HUES64 (cell line): ENCODE measurements at regions not wholly inside any gene's neighbourhood (a gene's known extent, or its start where the extent isn't known, plus 50 kb on each side); places are given as distances from the start of the nearest gene placed in this dataset.
"Not testable (repeated sequence)": the region's sequence is repeated elsewhere in the genome, so short reads cannot be mapped to it uniquely, and the experiment has no call there.

Experiments used
- H3K27ac ChIP-seq: 2 replicates; pipeline ENCODE4 v1.7.0; 2013; ENCODE audit warnings: low read depth, low read length, inconsistent platforms
- H3K27me3 ChIP-seq: 2 replicates; pipeline ENCODE4 v1.6.1; 2013; ENCODE audit warnings: mild to moderate bottlenecking, low read length; ENCODE audit not compliant: insufficient read depth
- H3K36me3 ChIP-seq: 2 replicates; pipeline ENCODE4 v1.6.1; 2013; ENCODE audit warnings: mild to moderate bottlenecking, low read length; ENCODE audit not compliant: insufficient read depth
- H3K4me1 ChIP-seq: 2 replicates; pipeline ENCODE4 v1.6.1; 2013; ENCODE audit warnings: mild to moderate bottlenecking, low read length, moderate library complexity; ENCODE audit not compliant: insufficient read depth
- H3K4me3 ChIP-seq: 2 replicates; pipeline ENCODE4 v1.5.1; 2013; ENCODE audit warnings: mild to moderate bottlenecking, low read length, moderate library complexity
- H3K9ac ChIP-seq: 2 replicates; pipeline ENCODE4 v1.6.1; 2013; ENCODE audit warnings: mild to moderate bottlenecking, low read depth, low read length
- H3K9me3 ChIP-seq: 2 replicates; pipeline ENCODE4 v1.6.1; 2013; ENCODE audit warnings: low read depth, low read length; ENCODE audit not compliant: insufficient read depth
- WGBS: fragments of 150-250, 120-280 bp; methylation state at CpG from one replicate; pipeline ENCODE4 v1.1.7; 2013; ENCODE audit warnings: missing lambda C conversion rate; 5-methylcytosine and 5-hydroxymethylcytosine counted together

- no peak overlapping the region for H3K4me3 ChIP-seq
- peaks cover 10% of the 10 kb centered on the region; the same call in 1 of the 2 replicates for H3K9me3 ChIP-seq
- 82% methylated on average over 2 of the region's 2 CpGs for WGBS
- no peaks in the 10 kb centered on the region for H3K27me3 ChIP-seq
- no peak overlapping the region for H3K9ac ChIP-seq
- no peaks in the 10 kb centered on the region for H3K4me1 ChIP-seq
- H3K36me3 ChIP-seq = no peaks in the 10 kb centered on the region
- H3K27ac ChIP-seq = no peak overlapping the region
Measured at GRCh38 chr4:91838181-91838861, 465.4 kb upstream of the GRID2 start.

GRCh38 chr4:91840359-91840758, 463.4 kb upstream of the GRID2 start:
- WGBS = 90% methylated on average over 2 of the region's 2 CpGs
- H3K9ac ChIP-seq = no peak overlapping the region
- H3K4me1 ChIP-seq = no peaks in the 10 kb centered on the region
- no peaks in the 10 kb centered on the region for H3K9me3 ChIP-seq
- H3K4me3 ChIP-seq = no peak overlapping the region
- H3K36me3 ChIP-seq = no peaks in the 10 kb centered on the region
- H3K27me3 ChIP-seq = no peaks in the 10 kb centered on the region
- no peak overlapping the region for H3K27ac ChIP-seq

GRCh38 chr4:91846233-91846632, 457.5 kb upstream of the GRID2 start:
- H3K9me3 ChIP-seq = no peaks in the 10 kb centered on the region
- H3K36me3 ChIP-seq = no peaks in the 10 kb centered on the region
- H3K27ac ChIP-seq = no peak overlapping the region
- 96% methylated on average over 1 of the region's 1 CpG for WGBS
- H3K4me1 ChIP-seq = no peaks in the 10 kb centered on the region
- H3K9ac ChIP-seq = no peak overlapping the region
- no peak overlapping the region for H3K4me3 ChIP-seq
- no peaks in the 10 kb centered on the region for H3K27me3 ChIP-seq

- Histone ChIP-seq H3K36me3 (no peaks in the 10 kb centered on the region), H3K27me3 (no peaks in the 10 kb centered on the region), H3K27ac (no peak overlapping the region), H3K9me3 (no peaks in the 10 kb centered on the region), H3K9ac (no peak overlapping the region), H3K4me3 (no peak overlapping the region), H3K4me1 (no peaks in the 10 kb centered on the region)
- 94% methylated on average over 4 of the region's 4 CpGs for WGBS
Measured at GRCh38 chr4:91851456-91851855, 452.3 kb upstream of the GRID2 start.

DNA sequence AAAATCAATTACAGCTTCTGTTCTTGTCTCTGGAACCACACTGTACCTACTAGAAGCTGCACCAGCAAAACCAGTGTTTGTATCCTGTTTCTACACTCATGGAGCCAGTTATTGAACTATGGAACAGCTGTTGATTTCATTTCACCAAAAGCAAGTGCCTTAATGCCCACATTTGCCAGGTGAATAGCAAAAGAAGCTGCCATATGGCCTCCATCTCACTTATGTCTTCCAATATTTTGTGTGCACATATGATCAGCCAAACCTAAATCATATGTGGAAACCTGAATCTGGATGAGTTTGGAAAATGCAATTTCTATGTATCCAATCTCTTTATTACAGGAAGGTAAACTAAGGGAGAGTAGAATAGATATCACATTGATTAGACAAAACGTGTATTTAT, 415.8 kb upstream of the GRID2 start:
- Histone ChIP-seq H3K9me3 (no peaks in the 10 kb centered on the region), H3K9ac (no peak overlapping the region)
- 100% methylated on average over 1 of the region's 1 CpG for WGBS

DNA sequence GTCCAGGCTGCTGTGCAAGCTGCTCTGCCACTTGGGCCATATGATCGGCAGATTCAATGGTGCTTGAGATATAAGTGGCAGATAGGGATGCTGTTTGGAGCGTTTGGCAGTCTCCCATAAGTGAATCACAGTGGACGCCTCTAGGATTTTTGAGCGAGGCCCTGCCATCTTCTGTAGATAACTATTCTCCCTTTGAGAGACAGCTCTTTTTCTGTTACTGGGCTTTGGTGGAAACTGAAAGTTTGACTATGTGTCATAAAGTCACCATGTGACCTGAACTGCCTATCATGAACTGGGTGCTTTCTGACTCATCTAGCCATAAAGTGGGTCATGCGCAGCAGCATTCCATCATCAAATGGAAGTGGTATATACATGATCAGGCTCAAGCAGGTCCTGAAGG, 412.5 kb upstream of the GRID2 start:
- H3K4me3 ChIP-seq, H3K9ac ChIP-seq, H3K27ac ChIP-seq, H3K9me3 ChIP-seq, H3K27me3 ChIP-seq, H3K36me3 ChIP-seq, H3K4me1 ChIP-seq: not testable (repeated sequence)
- 97% methylated on average over 5 of the region's 5 CpGs for WGBS

More for the DNA sequence above, 415.8 kb upstream of the GRID2 start:
- Histone ChIP-seq H3K4me3 (no peak overlapping the region), H3K4me1 (no peaks in the 10 kb centered on the region), H3K27ac (no peak overlapping the region), H3K27me3 (no peaks in the 10 kb centered on the region), H3K36me3 (no peaks in the 10 kb centered on the region)

DNA sequence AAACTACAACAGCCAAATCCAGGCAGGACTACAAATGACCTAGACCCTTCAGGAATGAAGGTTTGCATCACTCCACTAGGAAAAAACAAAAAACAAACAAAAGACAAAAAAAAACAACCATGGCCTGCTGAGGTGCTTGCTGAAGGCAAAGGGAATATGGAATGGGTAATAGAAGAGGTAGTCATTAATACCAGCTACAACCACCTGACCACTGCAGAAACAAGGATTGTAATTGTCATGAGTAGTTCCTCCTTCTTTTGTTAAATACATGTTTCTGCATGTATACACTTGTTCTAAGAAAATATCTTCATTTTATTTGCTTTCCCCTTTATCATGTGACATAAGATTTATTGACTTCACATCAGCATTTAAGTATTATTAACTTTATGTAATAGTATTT, 409.8 kb upstream of the GRID2 start:
- no peak overlapping the region for H3K9ac ChIP-seq
- H3K4me3 ChIP-seq = no peak overlapping the region
- no peak overlapping the region for H3K27ac ChIP-seq
- no peaks in the 10 kb centered on the region for H3K27me3 ChIP-seq
- no peaks in the 10 kb centered on the region for H3K36me3 ChIP-seq
- H3K9me3 ChIP-seq = no peaks in the 10 kb centered on the region
- H3K4me1 ChIP-seq = no peaks in the 10 kb centered on the region

- H3K9ac ChIP-seq = no peak overlapping the region
- H3K27me3 ChIP-seq = no peaks in the 10 kb centered on the region
- WGBS = no CpG with 5 or more reads among the region's 1 CpG
- H3K9me3 ChIP-seq = no peaks in the 10 kb centered on the region
- peaks cover 27% of the 10 kb centered on the region for H3K4me1 ChIP-seq
- no peaks in the 10 kb centered on the region for H3K36me3 ChIP-seq
- H3K4me3 ChIP-seq = peak overlapping the region; percentile 3; the same call in 1 of the 2 replicates
- H3K27ac ChIP-seq = no peak overlapping the region; the same call in 1 of the 2 replicates
Measured at GRCh38 chr4:91904556-91904955, 399.2 kb upstream of the GRID2 start.

DNA sequence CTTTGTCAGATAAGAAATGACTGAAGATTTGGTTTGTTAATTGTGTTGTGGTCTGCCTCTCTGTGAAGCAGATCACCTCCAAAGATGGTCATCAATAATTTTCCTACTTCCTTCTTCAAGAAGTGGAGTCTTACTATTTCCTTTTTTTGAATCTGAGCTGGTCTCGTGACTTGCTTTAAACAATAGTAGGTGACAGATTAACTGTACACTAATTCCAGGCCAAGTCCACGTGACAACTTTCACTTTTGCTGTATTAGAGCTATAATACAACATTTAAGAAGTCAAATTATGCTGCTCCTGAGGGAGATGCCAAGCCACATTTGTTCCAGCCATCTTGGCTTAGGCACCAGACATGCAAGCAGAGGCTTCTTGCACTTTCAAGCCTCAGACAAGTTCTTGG, 393.8 kb upstream of the GRID2 start:
- whole genome bisulfite sequencing = 92% methylated on average over 2 of the region's 2 CpGs
- no peaks in the 10 kb centered on the region for H3K9me3 ChIP-seq
- no peaks in the 10 kb centered on the region for H3K36me3 ChIP-seq

GRCh38 chr4:91914176-91914804, 389.5 kb upstream of the GRID2 start:
- Histone ChIP-seq H3K4me1 (no peaks in the 10 kb centered on the region), H3K4me3 (no peak overlapping the region), H3K27me3 (no peaks in the 10 kb centered on the region), H3K9ac (no peak overlapping the region), H3K9me3 (no peaks in the 10 kb centered on the region), H3K27ac (no peak overlapping the region), H3K36me3 (no peaks in the 10 kb centered on the region)
- 95% methylated on average over 1 of the region's 1 CpG for WGBS

More for the DNA sequence above, 393.8 kb upstream of the GRID2 start:
- H3K27ac ChIP-seq = no peak overlapping the region
- H3K4me1 ChIP-seq = peaks cover 13% of the 10 kb centered on the region
- H3K4me3 ChIP-seq = no peak overlapping the region
- no peak overlapping the region for H3K9ac ChIP-seq
- no peaks in the 10 kb centered on the region for H3K27me3 ChIP-seq

GRCh38 chr4:91916219-91916618, 387.5 kb upstream of the GRID2 start:
- Histone ChIP-seq H3K4me1 (no peaks in the 10 kb centered on the region), H3K9ac (no peak overlapping the region), H3K9me3 (no peaks in the 10 kb centered on the region), H3K27ac (no peak overlapping the region), H3K27me3 (no peaks in the 10 kb centered on the region), H3K4me3 (no peak overlapping the region), H3K36me3 (no peaks in the 10 kb centered on the region)
